Parathyroid adenoma (tissue), 2 donors: ENCODE measurements at regions not wholly inside any gene's neighbourhood (a gene's known extent, or its start where the extent isn't known, plus 50 kb on each side); places are given as distances from the start of the nearest gene placed in this dataset.
"Not testable (repeated sequence)": the region's sequence is repeated elsewhere in the genome, so short reads cannot be mapped to it uniquely, and the experiment has no call there.

ENCODE experiments used
- H2AFZ ChIP-seq: fragments of 300-600 bp; sonication (generic); one replicate; pipeline ENCODE4 v1.7.0; 2017; ENCODE audit warnings: antibody characterized with exemption, mild to moderate bottlenecking
- H3K27ac ChIP-seq: fragments of 300-600 bp; sonication (generic); one replicate; pipeline ENCODE4 v1.7.0; 2017
- H3K27me3 ChIP-seq: fragments of 300-600 bp; sonication (generic); one replicate; pipeline ENCODE4 v1.7.0; 2017; ENCODE audit warnings: low read length; ENCODE audit not compliant: control insufficient read depth, insufficient read depth
- H3K36me3 ChIP-seq: fragments of 300-600 bp; sonication (generic); one replicate; pipeline ENCODE4 v1.7.0; 2017; ENCODE audit warnings: low read length; ENCODE audit not compliant: control insufficient read depth, insufficient read depth
- H3K4me1 ChIP-seq: fragments of 300-600 bp; sonication (generic); one replicate; pipeline ENCODE4 v1.7.0; 2017; ENCODE audit warnings: control low read depth
- H3K4me2 ChIP-seq: fragments of 300-600 bp; sonication (generic); one replicate; pipeline ENCODE4 v1.7.0; 2017; ENCODE audit warnings: low read length
- H3K4me3 ChIP-seq: fragments of 300-600 bp; sonication (generic); one replicate; pipeline ENCODE4 v1.7.0; 2017; ENCODE audit warnings: low read depth, low read length
- H3K79me2 ChIP-seq: fragments of 300-600 bp; sonication (generic); one replicate; pipeline ENCODE4 v1.7.0; 2017; ENCODE audit warnings: control low read depth
- H3K9ac ChIP-seq: fragments of 300-600 bp; sonication (generic); one replicate; pipeline ENCODE4 v1.7.0; 2017; ENCODE audit warnings: mild to moderate bottlenecking
- H3K9me3 ChIP-seq: fragments of 300-600 bp; sonication (generic); one replicate; pipeline ENCODE4 v1.7.0; 2017; ENCODE audit warnings: low read length; ENCODE audit not compliant: control insufficient read depth
- CTCF ChIP-seq: fragments of 300-600 bp; sonication (generic); IDR thresholded peaks from one replicate; pipeline ENCODE4 v1.7.0; 2017; ENCODE audit warnings: antibody characterized with exemption, mild to moderate bottlenecking
- donor health status: primary hyperparathyroidism.

GRCh38 chr2:47283659-47284058 is 85.5 kb upstream of the EPCAM start:
- H3K4me3 ChIP-seq = no peak overlapping the region
- H3K27me3 ChIP-seq = no peaks in the 10 kb centered on the region
- no peak for TF ChIP-seq CTCF
- H3K27ac ChIP-seq = no peak overlapping the region
- no peaks in the 10 kb centered on the region for H3K9me3 ChIP-seq
- no peaks in the 10 kb centered on the region for H3K79me2 ChIP-seq
- no peak overlapping the region for H2AFZ ChIP-seq
- H3K9ac ChIP-seq = no peak overlapping the region
- H3K36me3 ChIP-seq = no peaks in the 10 kb centered on the region
- no peak overlapping the region for H3K4me2 ChIP-seq
- H3K4me1 ChIP-seq = no peaks in the 10 kb centered on the region

GRCh38 chr2:47282621-47283272 is 86.4 kb upstream of the EPCAM start:
- Histone ChIP-seq H3K4me2 (no peak overlapping the region), H3K4me1 (no peaks in the 10 kb centered on the region), H3K36me3 (no peaks in the 10 kb centered on the region), H3K9ac (no peak overlapping the region), H3K9me3 (no peaks in the 10 kb centered on the region), H2AFZ (no peak overlapping the region), H3K27ac (no peak overlapping the region), H3K79me2 (no peaks in the 10 kb centered on the region), H3K4me3 (no peak overlapping the region), H3K27me3 (no peaks in the 10 kb centered on the region)
- no peak for TF ChIP-seq CTCF

- H3K79me2 ChIP-seq, H3K4me1 ChIP-seq, H3K9ac ChIP-seq, H3K27me3 ChIP-seq, H3K27ac ChIP-seq, H3K4me3 ChIP-seq, H3K9me3 ChIP-seq, H2AFZ ChIP-seq, H3K4me2 ChIP-seq, H3K36me3 ChIP-seq: not testable (repeated sequence)
Measured at GRCh38 chr2:47279525-47279924, 89.6 kb upstream of the EPCAM start.

- Histone ChIP-seq H3K36me3 (no peaks in the 10 kb centered on the region), H3K9ac (no peak overlapping the region), H3K27ac (no peak overlapping the region), H3K4me1 (peaks cover 1% of the 10 kb centered on the region), H3K79me2 (no peaks in the 10 kb centered on the region), H3K4me2 (no peak overlapping the region), H3K9me3 (no peaks in the 10 kb centered on the region), H2AFZ (no peak overlapping the region), H3K4me3 (no peak overlapping the region), H3K27me3 (no peaks in the 10 kb centered on the region)
- no peak for TF ChIP-seq CTCF
Measured at GRCh38 chr2:47277987-47278386, 91.1 kb upstream of the EPCAM start.

GRCh38 chr2:47277187-47277586 is 91.9 kb upstream of the EPCAM start:
- H3K9ac ChIP-seq = no peak overlapping the region
- no peak for TF ChIP-seq CTCF
- no peaks in the 10 kb centered on the region for H3K27me3 ChIP-seq
- H3K27ac ChIP-seq = no peak overlapping the region
- no peaks in the 10 kb centered on the region for H3K36me3 ChIP-seq
- H2AFZ ChIP-seq = no peak overlapping the region
- H3K4me1 ChIP-seq = peaks cover 7% of the 10 kb centered on the region
- H3K9me3 ChIP-seq = no peaks in the 10 kb centered on the region
- H3K79me2 ChIP-seq = no peaks in the 10 kb centered on the region
- H3K4me2 ChIP-seq = no peak overlapping the region
- no peak overlapping the region for H3K4me3 ChIP-seq
